SKM-1 treated with dmso at 0.1 percent for 144 hours (cell line): ENCODE measurements at regions not wholly inside any gene's neighbourhood (a gene's known extent, or its start where the extent isn't known, plus 50 kb on each side); places are given as distances from the start of the nearest gene placed in this dataset.

Experiments
- DNase-seq: peaks from one replicate; lab custom pipeline; 2025; ENCODE audit not compliant: unreplicated experiment; lab: John Stamatoyannopoulos, UW

- no peak for DNase-seq
These were observed 364.1 kb downstream of the MFSD1 start for GRCh38 chr3:159165961-159166360.

GRCh38 chr3:159166899-159167586 lies 365.2 kb downstream of the MFSD1 start:
- no peak for DNase-seq

- no peak for DNase-seq
These were observed 366.9 kb downstream of the MFSD1 start for GRCh38 chr3:159168788-159169187.

- no peak for DNase-seq
These were observed 368.0 kb downstream of the MFSD1 start for GRCh38 chr3:159169828-159170227.

- DNase-seq = no peak
These were observed 368.7 kb downstream of the MFSD1 start for GRCh38 chr3:159170436-159171003.

- DNase-seq = no peak
These were observed 369.5 kb downstream of the MFSD1 start for GRCh38 chr3:159171333-159171732.

- DNase-seq = no peak
These were observed 370.6 kb downstream of the MFSD1 start for GRCh38 chr3:159172473-159172872.

- no peak for DNase-seq
These were observed 373.1 kb downstream of the MFSD1 start for GRCh38 chr3:159174715-159175692.

GRCh38 chr3:159178209-159178897 lies 376.5 kb downstream of the MFSD1 start:
- no peak for DNase-seq

- DNase-seq = no peak
These were observed 381.1 kb downstream of the MFSD1 start for GRCh38 chr3:159182961-159183360.

- DNase-seq = peak; percentile 75
These were observed 383.7 kb downstream of the MFSD1 start for GRCh38 chr3:159185443-159186050.

GRCh38 chr3:159186581-159186980 lies 384.7 kb downstream of the MFSD1 start:
- no peak for DNase-seq

GRCh38 chr3:159187232-159187631 lies 385.4 kb downstream of the MFSD1 start:
- no peak for DNase-seq

GRCh38 chr3:159187706-159188105 lies 385.9 kb downstream of the MFSD1 start:
- DNase-seq = no peak

GRCh38 chr3:159189994-159190669 lies 388.3 kb downstream of the MFSD1 start:
- no peak for DNase-seq

- DNase-seq = no peak
These were observed 389.6 kb downstream of the MFSD1 start for GRCh38 chr3:159191447-159191846.

- no peak for DNase-seq
These were observed 394.5 kb downstream of the MFSD1 start for GRCh38 chr3:159196359-159196758.

GRCh38 chr3:159200176-159200575 lies 398.3 kb downstream of the MFSD1 start:
- peak; percentile 46 for DNase-seq

- DNase-seq = no peak
These were observed 406.2 kb downstream of the MFSD1 start for GRCh38 chr3:159208050-159208449.

GRCh38 chr3:159209459-159209858 lies 407.6 kb downstream of the MFSD1 start:
- DNase-seq = no peak
